Fibroblast of mammary gland (primary cell): ENCODE measurements at regions not wholly inside any gene's neighbourhood (a gene's known extent, or its start where the extent isn't known, plus 50 kb on each side); places are given as distances from the start of the nearest gene placed in this dataset.

Experiments
- DNase-seq: peaks from one replicate; pipeline ENCODE4 v3.0.0-alpha.2; 2010; ENCODE audit warnings: low read depth
- H3K4me3 ChIP-seq: 2 replicates; pipeline ENCODE4 v1.5.1; 2011; ENCODE audit warnings: low read depth, mild to moderate bottlenecking, low read length, moderate library complexity; ENCODE audit not compliant: control insufficient read depth
- CTCF ChIP-seq: conservative IDR thresholded peaks from 2 replicates; pipeline ENCODE4 v1.5.1; 2011; ENCODE audit warnings: low read depth, low read length, inconsistent platforms; ENCODE audit not compliant: control insufficient read depth, insufficient read depth

- TF ChIP-seq CTCF, result no peak
- no peak for DNase-seq
- no peak overlapping the region for H3K4me3 ChIP-seq
Observed at GRCh38 chr7:47188136-47188535, 393.8 kb downstream of the TNS3 start.

GRCh38 chr7:47186316-47186715 lies 395.6 kb downstream of the TNS3 start:
- H3K4me3 ChIP-seq, result no peak overlapping the region
- DNase-seq, result no peak
- TF ChIP-seq CTCF, result no peak

GRCh38 chr7:47185839-47186238 lies 396.1 kb downstream of the TNS3 start:
- no peak overlapping the region for H3K4me3 ChIP-seq
- TF ChIP-seq CTCF, result no peak
- DNase-seq, result no peak

GRCh38 chr7:47185170-47185569 lies 396.7 kb downstream of the TNS3 start:
- DNase-seq, result no peak
- no peak overlapping the region for H3K4me3 ChIP-seq
- TF ChIP-seq CTCF, result no peak

- no peak overlapping the region for H3K4me3 ChIP-seq
- no peak for DNase-seq
- no peak for TF ChIP-seq CTCF
Observed at GRCh38 chr7:47183862-47184590, 397.9 kb downstream of the TNS3 start.

- no peak overlapping the region for H3K4me3 ChIP-seq
Observed at GRCh38 chr7:47181746-47182361, 400.1 kb downstream of the TNS3 start.

More at GRCh38 chr7:47181746-47182361, 400.1 kb downstream of the TNS3 start:
- DNase-seq, result no peak
- TF ChIP-seq CTCF, result no peak
